HUES64 (cell line): ENCODE measurements at regions not wholly inside any gene's neighbourhood (a gene's known extent, or its start where the extent isn't known, plus 50 kb on each side); places are given as distances from the start of the nearest gene placed in this dataset.

Experiments
- H3K27ac ChIP-seq: 2 replicates; pipeline ENCODE4 v1.7.0; 2013; ENCODE audit warnings: low read depth, low read length, inconsistent platforms
- H3K27me3 ChIP-seq: 2 replicates; pipeline ENCODE4 v1.6.1; 2013; ENCODE audit warnings: mild to moderate bottlenecking, low read length; ENCODE audit not compliant: insufficient read depth
- H3K36me3 ChIP-seq: 2 replicates; pipeline ENCODE4 v1.6.1; 2013; ENCODE audit warnings: mild to moderate bottlenecking, low read length; ENCODE audit not compliant: insufficient read depth
- H3K4me1 ChIP-seq: 2 replicates; pipeline ENCODE4 v1.6.1; 2013; ENCODE audit warnings: mild to moderate bottlenecking, low read length, moderate library complexity; ENCODE audit not compliant: insufficient read depth
- H3K4me3 ChIP-seq: 2 replicates; pipeline ENCODE4 v1.5.1; 2013; ENCODE audit warnings: mild to moderate bottlenecking, low read length, moderate library complexity
- H3K9ac ChIP-seq: 2 replicates; pipeline ENCODE4 v1.6.1; 2013; ENCODE audit warnings: mild to moderate bottlenecking, low read depth, low read length
- H3K9me3 ChIP-seq: 2 replicates; pipeline ENCODE4 v1.6.1; 2013; ENCODE audit warnings: low read depth, low read length; ENCODE audit not compliant: insufficient read depth
- WGBS: fragments of 150-250, 120-280 bp; methylation state at CpG from one replicate; pipeline ENCODE4 v1.1.7; 2013; ENCODE audit warnings: missing lambda C conversion rate; 5-methylcytosine and 5-hydroxymethylcytosine counted together

DNA sequence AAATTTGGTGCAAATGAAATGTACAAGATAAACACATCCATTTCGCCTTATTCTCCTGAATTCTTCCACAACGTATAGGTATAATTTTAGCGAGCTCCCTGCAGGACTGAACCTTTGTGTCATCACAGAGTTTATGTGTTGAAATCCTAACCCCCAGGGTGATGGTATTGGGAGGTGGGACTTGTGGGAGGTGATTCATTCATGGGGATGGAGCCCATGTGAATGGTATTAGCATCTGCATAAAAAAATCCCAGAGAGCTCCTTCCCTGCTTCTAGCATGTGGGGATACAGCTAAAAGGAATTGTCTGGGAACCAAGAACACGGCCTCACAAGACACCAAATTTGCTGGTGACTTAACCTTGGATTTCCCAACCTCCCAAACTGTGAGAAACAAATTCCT, 741.4 kb upstream of the VSTM2A start:
- no peak overlapping the region for H3K4me3 ChIP-seq
- no peak overlapping the region for H3K9ac ChIP-seq
- no peaks in the 10 kb centered on the region for H3K36me3 ChIP-seq
- no peak overlapping the region for H3K27ac ChIP-seq
- 0 out of 2 replicates have a peak, but pooled peaks cover 2% of the 10 kb centered on the region for H3K9me3 ChIP-seq
- WGBS: 65% methylated on average over 4 of the region's 4 CpGs
- H3K4me1 ChIP-seq: no peaks in the 10 kb centered on the region
- H3K27me3 ChIP-seq: no peaks in the 10 kb centered on the region

DNA sequence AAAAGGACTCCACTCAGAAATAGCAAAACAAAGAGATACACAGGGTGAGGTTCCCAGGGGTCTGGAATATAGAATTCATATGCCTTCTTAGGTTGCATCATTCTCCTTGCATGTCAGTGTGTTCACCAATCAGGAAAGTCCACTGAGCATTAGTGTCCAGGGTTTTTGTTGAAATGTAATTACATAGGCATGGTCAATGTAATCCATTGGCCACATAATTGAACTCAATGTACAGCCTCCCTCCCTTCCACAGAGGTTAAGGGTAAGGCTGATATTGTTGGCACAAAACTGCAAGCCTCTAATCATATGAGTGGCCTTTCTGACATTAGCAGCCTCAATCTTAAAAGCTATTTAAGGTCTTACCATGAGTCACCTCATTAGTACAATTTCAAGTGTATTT, 736.1 kb upstream of the VSTM2A start:
- Histone ChIP-seq H3K27ac (no peak overlapping the region), H3K4me1 (no peaks in the 10 kb centered on the region), H3K4me3 (no peak overlapping the region), H3K9ac (no peak overlapping the region), H3K27me3 (no peaks in the 10 kb centered on the region), H3K9me3 (0 out of 2 replicates have a peak, but pooled peaks cover 3% of the 10 kb centered on the region), H3K36me3 (no peaks in the 10 kb centered on the region)

DNA sequence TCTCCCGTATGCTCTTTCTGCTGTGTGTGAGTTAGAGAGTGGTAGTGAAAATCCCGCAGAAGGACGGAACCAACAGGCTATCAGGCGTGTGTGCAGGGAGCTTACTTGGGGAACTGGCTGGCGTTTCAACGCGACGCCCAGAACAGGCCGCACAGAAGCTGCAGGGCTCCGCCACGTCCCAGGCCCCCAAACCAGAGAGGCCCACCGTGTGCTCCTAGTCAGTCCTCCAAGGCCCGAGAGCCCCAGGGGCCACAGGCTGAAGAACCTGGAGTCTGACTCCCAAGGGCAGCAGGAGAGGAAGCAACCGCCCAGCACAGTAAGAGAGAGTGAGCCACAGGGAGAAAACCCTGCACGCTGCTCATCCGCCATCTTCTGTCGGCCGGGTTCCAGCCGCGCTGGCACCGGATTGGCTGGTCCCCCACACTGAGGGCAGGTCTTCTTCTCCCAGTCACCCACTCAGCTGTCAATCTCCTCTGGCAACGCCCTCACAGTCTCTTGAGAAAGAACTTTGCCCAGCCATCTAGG, 730.6 kb upstream of the VSTM2A start:
- Histone ChIP-seq H3K27me3 (no peaks in the 10 kb centered on the region), H3K4me1 (no peaks in the 10 kb centered on the region), H3K36me3 (no peaks in the 10 kb centered on the region), H3K9me3 (no peaks in the 10 kb centered on the region), H3K9ac (no peak overlapping the region), H3K27ac (no peak overlapping the region), H3K4me3 (no peak overlapping the region)
- WGBS: 95% methylated on average over 22 of the region's 22 CpGs

- no peaks in the 10 kb centered on the region for H3K36me3 ChIP-seq
- no peak overlapping the region for H3K27ac ChIP-seq
- no peaks in the 10 kb centered on the region for H3K4me1 ChIP-seq
- H3K9me3 ChIP-seq: no peaks in the 10 kb centered on the region
- H3K4me3 ChIP-seq: no peak overlapping the region
- WGBS: 96% methylated on average over 16 of the region's 16 CpGs
- H3K9ac ChIP-seq: no peak overlapping the region
- no peaks in the 10 kb centered on the region for H3K27me3 ChIP-seq
These were observed 730.0 kb upstream of the VSTM2A start for GRCh38 chr7:53812135-53812534.

DNA sequence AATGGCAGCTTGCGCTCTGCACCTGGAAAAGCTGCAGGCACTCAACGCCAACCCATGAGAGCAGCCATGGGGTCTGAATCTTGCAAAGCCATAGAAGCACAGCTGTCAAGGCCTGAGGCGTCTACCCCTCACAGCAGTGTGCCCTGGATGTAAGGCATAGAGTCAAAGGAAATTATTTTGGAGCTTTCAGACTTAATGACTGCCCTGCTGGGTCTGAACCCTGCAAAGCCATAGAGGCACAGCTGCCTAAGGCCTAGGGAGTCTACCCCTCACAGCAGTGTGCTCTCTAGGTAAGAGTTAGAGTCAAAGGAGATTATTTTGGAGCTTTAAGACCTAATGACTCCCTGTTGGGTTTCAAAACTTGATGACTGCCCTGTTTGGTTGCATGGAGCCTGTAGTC, 706.9 kb upstream of the VSTM2A start:
- no peaks in the 10 kb centered on the region for H3K4me1 ChIP-seq
- H3K36me3 ChIP-seq: no peaks in the 10 kb centered on the region
- H3K9me3 ChIP-seq: peaks cover 6% of the 10 kb centered on the region; the same call in 1 of the 2 replicates
- H3K4me3 ChIP-seq: no peak overlapping the region
- no peak overlapping the region for H3K9ac ChIP-seq
- H3K27me3 ChIP-seq: no peaks in the 10 kb centered on the region
- no peak overlapping the region for H3K27ac ChIP-seq
- 77% methylated on average over 3 of the region's 3 CpGs for WGBS

GRCh38 chr7:53877688-53878087, 664.5 kb upstream of the VSTM2A start:
- Histone ChIP-seq H3K9ac (no peak overlapping the region), H3K4me3 (no peak overlapping the region), H3K27me3 (no peaks in the 10 kb centered on the region), H3K36me3 (no peaks in the 10 kb centered on the region), H3K4me1 (no peaks in the 10 kb centered on the region), H3K27ac (no peak overlapping the region), H3K9me3 (no peaks in the 10 kb centered on the region)
- WGBS: no CpG with 5 or more reads among the region's 2 CpGs

GRCh38 chr7:53900856-53901528, 641.2 kb upstream of the VSTM2A start:
- Histone ChIP-seq H3K36me3 (no peaks in the 10 kb centered on the region), H3K9ac (no peak overlapping the region), H3K27me3 (no peaks in the 10 kb centered on the region), H3K9me3 (no peaks in the 10 kb centered on the region), H3K4me1 (no peaks in the 10 kb centered on the region), H3K4me3 (no peak overlapping the region), H3K27ac (no peak overlapping the region)
- 93% methylated on average over 7 of the region's 9 CpGs for WGBS

DNA sequence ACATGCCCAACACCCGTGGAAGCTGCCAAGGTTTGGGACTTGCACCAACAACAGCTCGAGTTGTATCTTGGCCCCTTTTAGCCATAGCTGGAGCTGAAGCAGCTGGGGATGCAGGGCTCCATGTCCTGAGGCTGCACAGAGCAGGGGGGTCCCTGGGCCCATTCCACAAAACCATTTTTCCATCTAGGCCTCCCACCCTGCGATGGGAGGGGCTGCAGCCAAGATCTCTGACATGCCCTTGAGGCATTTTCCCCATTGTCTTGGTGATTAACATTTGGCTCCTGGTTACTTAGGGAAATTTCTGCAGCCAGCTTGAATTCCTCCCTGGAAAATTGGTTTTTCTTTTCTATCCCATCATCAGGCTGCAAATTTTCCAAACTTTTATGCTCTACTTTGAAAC, 637.8 kb upstream of the VSTM2A start:
- H3K36me3 ChIP-seq: no peaks in the 10 kb centered on the region
- H3K27ac ChIP-seq: no peak overlapping the region
- no peaks in the 10 kb centered on the region for H3K27me3 ChIP-seq
- H3K4me3 ChIP-seq: no peak overlapping the region
- no peaks in the 10 kb centered on the region for H3K4me1 ChIP-seq
- H3K9ac ChIP-seq: no peak overlapping the region
- 68% methylated on average over 3 of the region's 3 CpGs for WGBS
- no peaks in the 10 kb centered on the region for H3K9me3 ChIP-seq

- WGBS: over 99% methylated on average over 5 of the region's 5 CpGs
- Histone ChIP-seq H3K27ac (no peak overlapping the region), H3K4me3 (no peak overlapping the region)
These were observed 624.5 kb upstream of the VSTM2A start for GRCh38 chr7:53917637-53918036.

DNA sequence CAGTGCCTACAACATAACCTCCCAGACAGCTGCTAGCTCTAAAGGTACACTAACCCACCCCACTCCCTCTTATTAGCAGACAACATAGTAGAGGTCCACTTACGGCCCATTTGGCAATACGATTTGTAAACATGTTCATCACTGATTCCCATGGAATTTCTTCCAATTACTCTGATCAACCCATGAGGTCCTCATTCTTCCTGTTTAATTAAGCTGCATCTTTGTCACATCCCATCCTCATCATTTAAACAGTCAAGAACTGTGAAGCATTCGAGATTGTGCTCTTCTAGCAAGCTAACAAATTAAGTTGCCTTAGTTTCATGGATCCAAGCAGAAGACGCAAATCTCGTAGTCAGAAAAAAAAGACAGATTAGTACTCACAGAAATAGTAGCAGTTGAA, 622.2 kb upstream of the VSTM2A start:
- no peaks in the 10 kb centered on the region for H3K4me1 ChIP-seq
- H3K36me3 ChIP-seq: no peaks in the 10 kb centered on the region
- H3K27me3 ChIP-seq: no peaks in the 10 kb centered on the region
- 92% methylated on average over 5 of the region's 5 CpGs for WGBS
- no peak overlapping the region for H3K4me3 ChIP-seq
- no peak overlapping the region for H3K27ac ChIP-seq
- no peaks in the 10 kb centered on the region for H3K9me3 ChIP-seq
- no peak overlapping the region for H3K9ac ChIP-seq

More at GRCh38 chr7:53917637-53918036, 624.5 kb upstream of the VSTM2A start:
- no peaks in the 10 kb centered on the region for H3K4me1 ChIP-seq
- H3K9ac ChIP-seq: no peak overlapping the region
- H3K9me3 ChIP-seq: no peaks in the 10 kb centered on the region
- no peaks in the 10 kb centered on the region for H3K36me3 ChIP-seq
- H3K27me3 ChIP-seq: no peaks in the 10 kb centered on the region

GRCh38 chr7:53940483-53940882, 601.7 kb upstream of the VSTM2A start:
- Histone ChIP-seq H3K27me3 (no peaks in the 10 kb centered on the region), H3K9ac (no peak overlapping the region), H3K36me3 (no peaks in the 10 kb centered on the region), H3K9me3 (no peaks in the 10 kb centered on the region), H3K27ac (no peak overlapping the region), H3K4me3 (no peak overlapping the region), H3K4me1 (no peaks in the 10 kb centered on the region)
- 100% methylated on average over 3 of the region's 3 CpGs for WGBS

- H3K27ac ChIP-seq: no peak overlapping the region
- H3K36me3 ChIP-seq: no peaks in the 10 kb centered on the region
- no peak overlapping the region for H3K9ac ChIP-seq
- 90% methylated on average over 5 of the region's 6 CpGs for WGBS
- no peaks in the 10 kb centered on the region for H3K9me3 ChIP-seq
- H3K27me3 ChIP-seq: no peaks in the 10 kb centered on the region
- H3K4me1 ChIP-seq: no peaks in the 10 kb centered on the region
- no peak overlapping the region for H3K4me3 ChIP-seq
These were observed 594.4 kb upstream of the VSTM2A start for GRCh38 chr7:53947732-53948131.
